ENCODE measurements at regions not wholly inside any gene's neighbourhood (a gene's known extent, or its start where the extent isn't known, plus 50 kb on each side); places are given as distances from the start of the nearest gene placed in this dataset.

DNA sequence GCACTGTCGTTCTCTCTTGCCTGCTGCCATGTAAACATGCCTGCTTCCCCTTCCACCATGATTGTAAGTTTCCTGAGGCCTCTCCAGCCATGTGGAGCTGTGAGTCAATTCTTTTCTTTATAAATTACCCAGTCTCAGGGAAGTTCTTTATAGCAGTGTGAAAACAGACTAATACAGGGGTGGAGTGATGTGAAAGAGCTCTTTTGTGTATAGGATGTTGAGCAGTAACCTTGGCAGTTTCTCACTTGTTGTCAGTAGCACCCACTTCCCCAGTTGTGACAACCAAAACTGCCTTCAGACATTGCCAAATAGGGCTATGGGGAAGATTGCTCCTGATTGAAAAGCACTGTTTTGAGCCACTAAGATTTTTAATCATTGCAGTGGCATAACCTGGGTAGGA is 552.2 kb upstream of the ZNF462 start:
- TF ChIP-seq EZH2 (IDR thresholded peaks at IDR 0.05; ENCODE audit: low read length), result no peak
- TF ChIP-seq CTCF (optimal IDR thresholded peaks at IDR 0.05 in 1 of 3, IDR thresholded peaks at IDR 0.05 in 1 of 3, conservative IDR thresholded peaks at IDR 0.05 in 1 of 3; ENCODE audit: extremely low read depth in 1 of 3, insufficient read depth in 2 of 3, low read length in 3 of 3), result no peak
- no peaks in the 10 kb centered on the region for H3K36me3 ChIP-seq (ENCODE audit: control insufficient read depth in 2 of 2, extremely low read depth in 1 of 2, insufficient read depth in 2 of 2, low read length in 2 of 2)
- no peak overlapping the region for H3K9ac ChIP-seq (ENCODE audit: control insufficient read depth, extremely low read depth, insufficient read depth, low read length)
- FAIRE-seq (no peak), DNase-seq (ENCODE audit: low read depth, low spot score) (no peak)
- H4K20me1 ChIP-seq (ENCODE audit: control insufficient read depth, extremely low read depth, insufficient read depth, low read length), result no peaks in the 10 kb centered on the region
- H3K4me1 ChIP-seq (ENCODE audit: control insufficient read depth, extremely low read depth, insufficient read depth, low read length), result no peaks in the 10 kb centered on the region
- H3K4me2 ChIP-seq (ENCODE audit: control insufficient read depth, extremely low read depth, insufficient read depth, low read depth, low read length), result no peak overlapping the region
- H3K79me2 ChIP-seq (ENCODE audit: control insufficient read depth, insufficient read depth, low read length), result no peaks in the 10 kb centered on the region
- no peaks in the 10 kb centered on the region for H3K27me3 ChIP-seq (ENCODE audit: control insufficient read depth, extremely low read depth, insufficient read depth, low read length)
- no peak overlapping the region for H3K4me3 ChIP-seq (ENCODE audit: control insufficient read depth in 2 of 3, extremely low read depth in 1 of 3, insufficient read depth in 2 of 3, low read depth in 1 of 3, low read length in 3 of 3)
- no peaks in the 10 kb centered on the region for H3K9me1 ChIP-seq (ENCODE audit: control insufficient read depth, extremely low read depth, insufficient read depth, low read length)
- dilution Hi-C loops (cut with MboI; ENCODE audit: extremely low pct_ligation_motif_present, low sequenced_read_pairs), result no loop called here
- no peak overlapping the region for H3K27ac ChIP-seq (ENCODE audit: control insufficient read depth, insufficient read depth, low read length)
- no peaks in the 10 kb centered on the region for H3K9me3 ChIP-seq (ENCODE audit: control insufficient read depth, low read depth, low read length)
- no peak overlapping the region for H2AFZ ChIP-seq (ENCODE audit: control insufficient read depth, low read length)

- Histone ChIP-seq H3K9ac (ENCODE audit: control insufficient read depth, extremely low read depth, insufficient read depth, low read length) (no peak overlapping the region), H3K4me3 (ENCODE audit: control insufficient read depth in 2 of 3, extremely low read depth in 1 of 3, insufficient read depth in 2 of 3, low read depth in 1 of 3, low read length in 3 of 3) (no peak overlapping the region), H3K79me2 (ENCODE audit: control insufficient read depth, insufficient read depth, low read length) (no peaks in the 10 kb centered on the region), H3K4me2 (ENCODE audit: control insufficient read depth, extremely low read depth, insufficient read depth, low read depth, low read length) (no peak overlapping the region), H2AFZ (ENCODE audit: control insufficient read depth, low read length) (no peak overlapping the region), H3K9me1 (ENCODE audit: control insufficient read depth, extremely low read depth, insufficient read depth, low read length) (no peaks in the 10 kb centered on the region), H3K9me3 (ENCODE audit: control insufficient read depth, low read depth, low read length) (no peaks in the 10 kb centered on the region), H3K4me1 (ENCODE audit: control insufficient read depth, extremely low read depth, insufficient read depth, low read length) (no peaks in the 10 kb centered on the region), H4K20me1 (ENCODE audit: control insufficient read depth, extremely low read depth, insufficient read depth, low read length) (no peaks in the 10 kb centered on the region), H3K36me3 (ENCODE audit: control insufficient read depth in 2 of 2, extremely low read depth in 1 of 2, insufficient read depth in 2 of 2, low read length in 2 of 2) (no peaks in the 10 kb centered on the region), H3K27ac (ENCODE audit: control insufficient read depth, insufficient read depth, low read length) (no peak overlapping the region), H3K27me3 (ENCODE audit: control insufficient read depth, extremely low read depth, insufficient read depth, low read length) (no peaks in the 10 kb centered on the region)
- FAIRE-seq (no peak), DNase-seq (ENCODE audit: low read depth, low spot score) (no peak)
- TF ChIP-seq CTCF (optimal IDR thresholded peaks at IDR 0.05 in 1 of 3, IDR thresholded peaks at IDR 0.05 in 1 of 3, conservative IDR thresholded peaks at IDR 0.05 in 1 of 3; ENCODE audit: extremely low read depth in 1 of 3, insufficient read depth in 2 of 3, low read length in 3 of 3) (no peak), EZH2 (IDR thresholded peaks at IDR 0.05; ENCODE audit: low read length) (no peak)
- dilution Hi-C loops (cut with MboI; ENCODE audit: extremely low pct_ligation_motif_present, low sequenced_read_pairs), result no loop called here
These were observed 550.1 kb upstream of the ZNF462 start for GRCh38 chr9:106312906-106313305.
